Mucosa of gallbladder (tissue), 1 donor: ENCODE measurements at regions not wholly inside any gene's neighbourhood (a gene's known extent, or its start where the extent isn't known, plus 50 kb on each side); places are given as distances from the start of the nearest gene placed in this dataset.
"Not testable (repeated sequence)": the region's sequence is repeated elsewhere in the genome, so short reads cannot be mapped to it uniquely, and the experiment has no call there.

ENCODE experiments used
- DNase-seq: peaks from one replicate; pipeline ENCODE4 v3.0.0-alpha.2; 2020; ENCODE audit warnings: low spot score
- donor health status: DM: no; HTN: no; CAD: no.

- DNase-seq = no peak
These were observed 115.3 kb downstream of the NPIPB5 start for GRCh38 chr16:22625967-22626366.

- no peak for DNase-seq
These were observed 116.4 kb downstream of the NPIPB5 start for GRCh38 chr16:22627043-22627442.

GRCh38 chr16:22628994-22629393, 118.3 kb downstream of the NPIPB5 start:
- DNase-seq = no peak

- DNase-seq = no peak
These were observed 119.6 kb downstream of the NPIPB5 start for GRCh38 chr16:22630242-22630641.

- no peak for DNase-seq
These were observed 120.6 kb downstream of the NPIPB5 start for GRCh38 chr16:22631264-22631663.

- no peak for DNase-seq
These were observed 121.9 kb downstream of the NPIPB5 start for GRCh38 chr16:22632606-22633005.

- DNase-seq = no peak
These were observed 122.6 kb downstream of the NPIPB5 start for GRCh38 chr16:22633280-22633679.

- no peak for DNase-seq
These were observed 123.1 kb downstream of the NPIPB5 start for GRCh38 chr16:22633799-22634198.

GRCh38 chr16:22634954-22635353, 124.3 kb downstream of the NPIPB5 start:
- no peak for DNase-seq

- DNase-seq = no peak
These were observed 124.7 kb downstream of the NPIPB5 start for GRCh38 chr16:22635357-22635761.

- DNase-seq = no peak
These were observed 125.1 kb downstream of the NPIPB5 start for GRCh38 chr16:22635801-22636200.

GRCh38 chr16:22638393-22639206, 127.9 kb downstream of the NPIPB5 start:
- no peak for DNase-seq

GRCh38 chr16:22641131-22641628, 130.5 kb downstream of the NPIPB5 start:
- DNase-seq = no peak

GRCh38 chr16:22642416-22643088, 131.9 kb downstream of the NPIPB5 start:
- DNase-seq = no peak

GRCh38 chr16:22643203-22643602, 132.5 kb downstream of the NPIPB5 start:
- not testable (repeated sequence) for DNase-seq

GRCh38 chr16:22643886-22644285, 133.2 kb downstream of the NPIPB5 start:
- DNase-seq = no peak

GRCh38 chr16:22645868-22646267, 135.2 kb downstream of the NPIPB5 start:
- DNase-seq = no peak

- DNase-seq = no peak
These were observed 136.4 kb downstream of the NPIPB5 start for GRCh38 chr16:22646948-22647556.

GRCh38 chr16:22648141-22648540, 137.4 kb downstream of the NPIPB5 start:
- no peak for DNase-seq

- DNase-seq = no peak
These were observed 138.2 kb downstream of the NPIPB5 start for GRCh38 chr16:22648941-22649340.

GRCh38 chr16:22651111-22651817, 140.6 kb downstream of the NPIPB5 start:
- DNase-seq = not testable (repeated sequence)

- no peak for DNase-seq
These were observed 141.8 kb downstream of the NPIPB5 start for GRCh38 chr16:22652463-22652845.
